Vagina (tissue), 2 donors: ENCODE measurements at regions not wholly inside any gene's neighbourhood (a gene's known extent, or its start where the extent isn't known, plus 50 kb on each side); places are given as distances from the start of the nearest gene placed in this dataset.

Experiments used
- CTCF ChIP-seq, 3 experiments: fragments of 450-650 bp in 2 of 3; fragments of 200-600 bp in 1 of 3; sonication (generic) in 1 of 3; IDR thresholded peaks; one replicate each; pipeline ENCODE4 v1.5.1; 2017 to 2019; ENCODE audit warnings: antibody characterized with exemption in 3 of 3, mild to moderate bottlenecking in 2 of 3, moderate library complexity in 2 of 3
- POLR2A ChIP-seq, 2 donors: fragments of 450-650 bp; IDR thresholded peaks; one replicate each; pipeline ENCODE4 v1.6.1; 2017; ENCODE audit warnings: antibody characterized with exemption in 2 of 2, mild to moderate bottlenecking in 2 of 2, moderate library complexity in 2 of 2

GRCh38 chr13:22940090-22940710 is 240.6 kb upstream of the SGCG start:
- no peak for TF ChIP-seq CTCF (IDR thresholded peaks at IDR 0.05)
- TF ChIP-seq POLR2A (IDR thresholded peaks at IDR 0.05) = no peak
